ENCODE measurements at regions not wholly inside any gene's neighbourhood (a gene's known extent, or its start where the extent isn't known, plus 50 kb on each side); places are given as distances from the start of the nearest gene placed in this dataset.

GRCh38 chr16:65271996-65272395 lies 150.1 kb upstream of the CDH11 start:
- Histone ChIP-seq H2BK5ac (ENCODE audit: low read depth, low read length, poor library complexity, severe bottlenecking) (no peak overlapping the region), H3K4me3 (ENCODE audit: insufficient read depth, low read depth, low read length) (no peak overlapping the region), H3K27me3 (ENCODE audit: control insufficient read depth, insufficient read depth, low read length) (no peaks in the 10 kb centered on the region), H3K56ac (ENCODE audit: extremely low read depth, insufficient read depth, low read length) (no peak overlapping the region), H3K9me3 (ENCODE audit: control insufficient read depth, insufficient read depth, low read length) (no peaks in the 10 kb centered on the region), H4K91ac (ENCODE audit: insufficient read depth, low read depth, low read length) (no peak overlapping the region), H3K4me2 (ENCODE audit: low read depth, low read length) (no peak overlapping the region), H3K79me1 (ENCODE audit: low read depth in 1 of 2, low read length in 2 of 2) (no peaks in the 10 kb centered on the region), H3K36me3 (ENCODE audit: control insufficient read depth, insufficient read depth, low read length) (no peaks in the 10 kb centered on the region), H3K9ac (ENCODE audit: low read depth, low read length) (no peak overlapping the region), H4K8ac (ENCODE audit: low read depth in 2 of 2, low read length in 2 of 2) (no peak overlapping the region), H4K5ac (ENCODE audit: low read depth, low read length) (no peak overlapping the region), H2AFZ (replicated peaks; ENCODE audit: low read length, poor library complexity) (no peak overlapping the region), H2AK5ac (ENCODE audit: low read depth, low read length) (no peak overlapping the region), H2BK15ac (ENCODE audit: low read depth, low read length) (no peak overlapping the region), H2BK120ac (ENCODE audit: low read depth, low read length) (no peak overlapping the region), H3K4me1 (ENCODE audit: control insufficient read depth, insufficient read depth, low read length) (no peaks in the 10 kb centered on the region), H3K9me1 (ENCODE audit: insufficient read depth, low read length) (no peaks in the 10 kb centered on the region), H2AK9ac (replicated peaks; ENCODE audit: low read depth, low read length, poor library complexity) (no peak overlapping the region), H3K4ac (ENCODE audit: low read depth, low read length) (no peak overlapping the region), H3K18ac (ENCODE audit: low read depth, low read length) (no peak overlapping the region), H3K23ac (ENCODE audit: low read depth, low read length) (no peak overlapping the region), H2BK20ac (ENCODE audit: low read depth, low read length) (no peak overlapping the region), H3K27ac (ENCODE audit: insufficient read depth, low read length) (no peak overlapping the region), H4K20me1 (ENCODE audit: insufficient read depth, low read length) (no peaks in the 10 kb centered on the region), H3K14ac (replicated peaks; ENCODE audit: low read depth, low read length) (no peak overlapping the region)
- 86% methylated on average over 1 of the region's 1 CpG; no CpG with 5 or more reads in 1 of the 2 experiments for WGBS, 2 experiments (ENCODE audit: extremely low coverage in 2 of 2, insufficient read length in 1 of 2)
- TF ChIP-seq RFX5 (IDR thresholded peaks at IDR 0.05; ENCODE audit: low read depth, low read length): no peak
- no peak for TF ChIP-seq CEBPB (IDR thresholded peaks at IDR 0.05; ENCODE audit: low read depth, low read length)
- TF ChIP-seq POLR2A (IDR thresholded peaks at IDR 0.05; ENCODE audit: low read depth, low read length): no peak
- no peak for TF ChIP-seq RAD21 (IDR thresholded peaks at IDR 0.05; ENCODE audit: low read length)
- no peak for TF ChIP-seq CHD1 (IDR thresholded peaks at IDR 0.05; ENCODE audit: low read depth, low read length)
- TF ChIP-seq MAZ (IDR thresholded peaks at IDR 0.05; ENCODE audit: borderline replicate concordance, low read depth, low read length): no peak
- no peak for TF ChIP-seq FOS (IDR thresholded peaks at IDR 0.05; ENCODE audit: low read depth, low read length)
- dilution Hi-C loops (cut with HindIII; ENCODE audit: low sequenced_read_pairs, unreplicated experiment): no loop called here
- ChIA-PET POLR2A (ENCODE audit: unreplicated experiment) (no interaction called here), CTCF (no interaction called here)
- intact Hi-C loops (cut with micrococcal nuclease): no loop called here
- in situ Hi-C loops (cut with MboI; ENCODE audit: low sequenced_read_pairs): no loop called here
- ATAC-seq (ENCODE audit: low read depth): no peak
- no peak for DNase-seq
- no TSS peak for BruUV-seq (replicated peaks)
